Islet precursor cell (in vitro differentiated cells): ENCODE measurements at regions not wholly inside any gene's neighbourhood (a gene's known extent, or its start where the extent isn't known, plus 50 kb on each side); places are given as distances from the start of the nearest gene placed in this dataset.
"Not testable (repeated sequence)": the region's sequence is repeated elsewhere in the genome, so short reads cannot be mapped to it uniquely, and the experiment has no call there.

Experiments
- DNase-seq: peaks from one replicate; pipeline ENCODE4 v3.0.0-alpha.2; 2018

- DNase-seq = no peak
These were observed 633.4 kb downstream of the PSAT1 start for GRCh38 chr9:78930281-78930680.

GRCh38 chr9:78932849-78933627 lies 636.1 kb downstream of the PSAT1 start:
- DNase-seq = no peak

- no peak for DNase-seq
These were observed 636.9 kb upstream of the TLE4 start for GRCh38 chr9:78934880-78935279.

- DNase-seq = no peak
These were observed 632.9 kb upstream of the TLE4 start for GRCh38 chr9:78938821-78939220.

GRCh38 chr9:78939311-78940065 lies 632.3 kb upstream of the TLE4 start:
- DNase-seq = no peak

- no peak for DNase-seq
These were observed 631.5 kb upstream of the TLE4 start for GRCh38 chr9:78940121-78940855.

- DNase-seq = no peak
These were observed 617.5 kb upstream of the TLE4 start for GRCh38 chr9:78954286-78954685.

- DNase-seq = no peak
These were observed 612.9 kb upstream of the TLE4 start for GRCh38 chr9:78958892-78959291.

- no peak for DNase-seq
These were observed 609.6 kb upstream of the TLE4 start for GRCh38 chr9:78962156-78962555.

GRCh38 chr9:78963911-78964310 lies 607.9 kb upstream of the TLE4 start:
- no peak for DNase-seq

GRCh38 chr9:78967596-78968217 lies 604.1 kb upstream of the TLE4 start:
- DNase-seq = no peak

GRCh38 chr9:78970375-78970774 lies 601.4 kb upstream of the TLE4 start:
- DNase-seq = no peak

GRCh38 chr9:78971540-78971939 lies 600.2 kb upstream of the TLE4 start:
- DNase-seq = no peak

- no peak for DNase-seq
These were observed 599.3 kb upstream of the TLE4 start for GRCh38 chr9:78972303-78972999.

- no peak for DNase-seq
These were observed 597.9 kb upstream of the TLE4 start for GRCh38 chr9:78973907-78974306.

- peak; percentile 72 for DNase-seq
These were observed 588.9 kb upstream of the TLE4 start for GRCh38 chr9:78982849-78983248.

- DNase-seq = no peak
These were observed 586.6 kb upstream of the TLE4 start for GRCh38 chr9:78985084-78985738.

- no peak for DNase-seq
These were observed 585.3 kb upstream of the TLE4 start for GRCh38 chr9:78986446-78986845.

GRCh38 chr9:78989031-78989658 lies 582.6 kb upstream of the TLE4 start:
- DNase-seq = no peak

- no peak for DNase-seq
These were observed 577.3 kb upstream of the TLE4 start for GRCh38 chr9:78994471-78994870.

GRCh38 chr9:78994974-78995373 lies 576.8 kb upstream of the TLE4 start:
- DNase-seq = not testable (repeated sequence)

- DNase-seq = no peak
These were observed 574.5 kb upstream of the TLE4 start for GRCh38 chr9:78997296-78997695.
